GM21390 (cell line): ENCODE measurements at regions not wholly inside any gene's neighbourhood (a gene's known extent, or its start where the extent isn't known, plus 50 kb on each side); places are given as distances from the start of the nearest gene placed in this dataset.

Experiments
- ATAC-seq: cut with Tn5 transposase; IDR thresholded peaks from one replicate; pipeline ENCODE4 v1.9.1; 2021; ENCODE audit not compliant: unreplicated experiment

DNA sequence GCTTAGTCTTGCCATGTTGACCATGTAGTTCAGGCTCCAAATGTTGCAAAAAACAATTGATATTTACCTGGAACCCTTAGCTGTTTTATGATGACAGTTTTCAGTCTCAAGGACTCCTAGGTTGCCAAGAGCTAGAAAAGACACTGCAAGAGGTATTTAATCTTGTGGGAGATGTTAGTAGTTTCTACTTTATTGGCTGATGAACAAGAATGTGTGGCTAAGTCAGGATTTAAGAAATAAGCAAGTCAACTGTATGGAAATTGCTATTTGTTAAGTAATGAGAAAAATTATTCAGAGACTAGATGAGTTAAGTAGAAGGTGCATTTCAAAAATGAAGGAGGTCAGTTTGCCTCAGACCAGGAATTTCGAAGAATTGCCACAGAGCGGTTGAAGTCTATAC is 639.7 kb upstream of the USP24 start:
- ATAC-seq = no peak

DNA sequence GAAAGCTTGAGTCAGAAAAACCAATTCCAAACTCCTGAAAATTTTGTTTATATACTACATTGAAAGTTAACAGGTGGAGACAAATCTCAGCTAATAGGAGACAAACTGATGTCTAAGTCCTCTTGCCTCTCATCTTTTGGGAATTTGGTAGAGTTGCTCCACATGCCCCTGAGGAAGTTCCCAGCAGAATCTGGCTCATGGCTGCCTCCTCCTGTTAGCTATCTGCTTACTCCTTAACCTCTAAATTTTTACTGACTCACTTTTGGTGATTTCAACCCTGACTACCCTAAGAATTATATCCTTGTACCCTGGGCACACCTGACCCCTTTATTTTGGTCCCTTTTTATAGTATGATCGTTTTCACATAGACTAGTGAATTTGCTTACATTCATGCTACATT is 633.7 kb upstream of the USP24 start:
- no peak for ATAC-seq

DNA sequence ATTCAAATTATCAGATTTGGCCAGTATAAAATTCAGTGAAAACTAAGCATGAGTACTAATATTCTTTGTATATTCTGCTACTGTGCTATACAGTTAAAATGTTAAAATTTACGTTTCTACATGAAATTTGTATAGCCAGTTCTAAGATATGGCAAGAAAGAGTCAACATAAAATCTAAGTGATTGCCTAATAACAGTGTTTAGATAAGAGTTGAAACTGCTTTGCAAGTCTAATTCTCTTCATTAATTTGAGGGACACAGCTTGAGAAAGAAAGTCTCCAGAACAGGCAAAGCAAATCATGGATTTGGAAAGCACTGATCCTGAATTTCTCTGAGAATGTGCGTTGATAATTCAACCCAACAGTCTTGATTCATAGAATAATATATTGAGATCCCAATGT is 630.9 kb upstream of the USP24 start:
- no peak for ATAC-seq

DNA sequence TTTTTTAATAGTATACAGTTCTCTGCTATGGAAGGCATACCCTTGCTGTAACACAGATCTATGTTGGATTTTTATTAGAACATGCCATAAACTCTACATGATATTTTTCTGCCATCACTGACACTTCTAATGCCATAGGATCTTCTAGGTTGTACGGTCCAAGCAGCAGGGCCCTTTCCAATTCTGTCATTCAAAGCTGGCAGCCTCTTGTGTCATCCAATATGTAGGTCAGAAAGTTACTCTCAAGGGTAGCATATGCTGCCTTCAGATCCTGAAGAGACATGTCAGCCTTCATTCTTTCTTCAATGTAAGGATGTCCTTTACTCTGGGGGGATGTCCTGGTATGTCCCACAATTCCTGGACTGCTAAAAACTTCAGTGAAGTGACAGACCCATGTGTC is 629.2 kb upstream of the USP24 start:
- no peak for ATAC-seq

DNA sequence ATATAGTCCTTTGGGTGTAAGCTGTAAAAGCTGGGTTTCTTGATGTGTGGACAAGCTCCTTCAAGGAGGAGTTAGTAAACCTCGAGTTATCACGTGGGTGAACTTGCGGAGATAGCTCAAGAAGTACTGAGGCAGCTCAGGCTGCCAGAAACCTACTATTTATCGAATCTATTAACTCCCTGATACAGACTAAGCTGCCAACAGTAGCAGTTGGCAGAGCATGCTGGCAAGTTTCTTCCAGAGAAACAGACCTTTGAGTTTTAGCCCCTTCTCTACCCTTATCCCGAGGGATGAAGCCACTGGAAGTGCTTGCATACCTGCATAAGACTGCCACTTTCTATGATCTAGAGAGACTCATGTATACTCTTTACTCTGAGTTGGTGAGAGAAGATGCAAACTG is 624.5 kb upstream of the USP24 start:
- no peak for ATAC-seq

DNA sequence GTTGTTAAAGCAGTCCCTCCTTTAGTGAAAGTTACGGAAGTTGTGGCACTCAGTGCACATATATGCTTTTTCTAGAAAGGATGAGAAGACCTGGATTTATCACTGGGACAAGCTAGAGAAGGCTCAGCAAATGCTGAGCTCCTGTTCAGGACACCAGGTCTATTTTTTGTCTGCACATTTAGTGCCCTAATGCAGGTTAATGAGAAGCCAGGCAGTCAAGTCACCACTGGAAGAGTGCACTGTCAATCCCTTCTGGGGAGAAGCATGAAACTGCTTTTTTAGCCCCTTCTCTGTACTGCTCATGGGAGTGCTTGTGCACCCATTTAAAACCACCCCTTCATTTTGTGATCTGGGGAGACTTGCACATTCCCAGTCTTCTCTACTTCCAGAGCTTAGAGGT is 624.1 kb upstream of the USP24 start:
- no peak for ATAC-seq

DNA sequence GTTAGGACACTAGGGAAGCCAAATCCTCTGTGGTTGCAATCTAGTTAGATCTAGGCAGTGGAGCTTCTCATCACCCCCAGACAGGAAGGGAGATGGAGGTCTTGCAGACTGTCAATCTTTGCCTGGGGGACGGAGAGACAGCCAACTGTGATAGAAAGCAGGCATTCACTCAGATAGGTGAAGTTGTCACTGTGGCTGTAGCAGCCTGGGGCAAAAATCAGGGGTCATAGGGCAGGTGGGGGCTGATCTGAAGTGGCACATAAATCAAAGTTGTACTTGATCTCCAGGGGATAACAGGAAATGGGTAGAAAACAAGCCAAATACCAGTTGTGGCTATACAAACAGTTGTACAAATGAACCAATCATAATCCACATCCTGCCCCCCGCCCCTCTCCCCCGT is 620.9 kb upstream of the USP24 start:
- no peak for ATAC-seq

DNA sequence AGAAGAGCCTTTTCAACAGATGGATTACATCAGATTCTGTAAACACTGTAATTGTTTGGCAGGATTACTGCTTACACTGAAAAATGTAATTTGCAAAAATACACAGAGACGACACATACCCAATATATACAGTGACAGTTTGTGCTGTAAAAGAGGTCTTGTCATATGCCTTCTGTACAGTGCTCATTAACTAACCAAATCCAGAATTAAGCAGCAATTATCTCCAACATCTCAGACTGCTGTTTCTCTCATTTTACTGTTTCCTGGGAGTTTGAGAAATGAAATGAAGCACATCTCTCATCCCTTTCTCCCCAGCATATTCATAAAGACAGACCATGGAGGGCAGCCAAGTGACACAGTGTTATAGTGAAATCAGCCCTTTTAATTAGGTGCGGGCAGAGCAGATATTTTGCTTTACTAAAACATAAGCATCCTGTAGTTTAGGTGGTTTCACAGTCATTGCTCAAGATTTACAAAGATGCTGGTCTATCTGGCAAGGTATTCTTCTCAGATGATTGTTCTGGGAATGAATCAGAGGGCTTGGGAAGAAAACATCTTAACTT is 618.4 kb upstream of the USP24 start:
- no peak for ATAC-seq

DNA sequence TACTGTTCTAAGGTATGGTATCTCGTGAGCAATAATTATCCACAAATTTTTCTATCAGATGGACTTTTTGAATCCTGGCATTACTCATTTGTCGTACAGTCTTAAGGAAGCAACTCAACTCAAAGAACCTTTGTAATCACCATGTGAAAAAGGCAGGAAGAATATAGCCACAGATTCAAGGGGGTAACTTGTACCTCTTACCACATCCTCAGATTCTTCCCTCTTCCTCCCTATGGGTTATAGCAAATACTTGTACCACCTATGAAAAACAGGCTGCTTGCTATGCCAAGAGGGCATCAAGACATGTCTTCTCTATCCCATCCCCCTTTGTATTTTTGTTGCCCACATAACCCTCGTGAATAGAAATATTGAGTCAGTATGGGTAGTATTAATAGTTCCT is 616.6 kb upstream of the USP24 start:
- ATAC-seq = no peak

DNA sequence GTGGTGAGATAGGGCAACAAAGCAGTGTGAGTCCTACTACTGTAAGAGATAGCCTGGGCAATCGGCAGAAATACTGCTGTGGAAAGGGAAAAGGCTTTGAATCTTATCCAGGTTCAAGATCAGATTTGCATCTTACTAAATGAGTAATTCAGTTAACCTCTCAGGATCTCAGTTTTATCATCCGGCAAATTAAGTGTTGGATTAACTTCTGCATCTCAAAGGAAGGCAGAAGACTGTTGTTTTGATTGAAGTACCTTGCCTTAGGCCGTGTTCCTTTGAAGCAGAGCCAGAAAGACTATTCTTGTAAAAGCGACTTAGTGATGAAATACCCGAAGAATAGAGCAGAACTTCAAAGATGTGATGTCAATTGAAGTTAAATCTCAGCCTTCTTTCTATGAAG is 612.9 kb upstream of the USP24 start:
- ATAC-seq = no peak

DNA sequence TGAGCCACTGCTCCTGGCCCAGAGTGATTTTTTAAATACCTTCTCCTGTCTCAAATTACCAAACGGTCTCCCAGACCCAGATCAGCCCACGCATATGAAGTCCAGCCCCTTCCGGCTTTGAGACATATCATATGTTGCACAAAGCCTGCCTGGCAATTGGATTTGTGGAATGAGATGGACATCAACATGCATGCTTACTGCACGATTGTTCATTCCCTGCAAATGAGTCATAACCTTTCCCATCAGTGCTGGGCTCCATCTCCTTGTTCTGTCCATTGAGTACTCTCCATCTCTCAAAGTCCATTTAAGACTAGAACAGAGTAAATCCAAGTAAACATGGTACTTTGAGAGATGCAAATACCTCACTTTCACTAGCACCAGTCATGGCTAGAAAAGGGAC is 612.2 kb upstream of the USP24 start:
- ATAC-seq = no peak

DNA sequence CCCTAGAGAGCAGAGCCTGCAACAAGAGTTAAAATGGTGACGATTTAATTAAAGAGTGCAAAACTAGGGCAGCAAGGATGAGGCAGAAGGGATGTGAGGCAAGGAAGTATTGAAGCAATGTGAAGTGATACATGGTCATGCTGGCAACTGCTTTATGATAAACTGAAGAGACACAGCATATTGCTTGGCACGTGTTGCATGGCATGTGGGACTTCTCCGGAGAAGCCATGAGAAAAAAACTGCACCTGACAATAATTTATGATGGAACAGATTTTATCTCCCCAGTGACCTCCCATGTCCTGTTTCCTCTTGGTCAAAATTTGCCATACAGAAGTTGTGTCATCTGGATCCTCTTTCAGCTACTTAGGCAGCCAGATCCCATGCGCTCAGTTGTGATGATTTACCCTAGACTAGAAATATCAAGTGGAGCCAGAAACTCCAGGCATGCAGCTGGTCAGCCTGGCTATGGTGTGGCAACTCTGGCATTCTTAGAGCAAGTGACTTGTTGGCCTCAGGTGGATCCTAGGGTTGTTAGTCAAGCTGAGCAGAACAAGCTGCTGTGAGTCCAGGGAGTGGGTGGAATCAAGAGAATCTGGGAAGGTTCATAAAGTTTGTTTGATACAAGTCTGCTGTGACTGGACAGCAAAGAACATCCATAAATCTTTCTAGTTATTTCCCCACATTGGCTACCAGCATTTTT is 611.4 kb upstream of the USP24 start:
- no peak for ATAC-seq

DNA sequence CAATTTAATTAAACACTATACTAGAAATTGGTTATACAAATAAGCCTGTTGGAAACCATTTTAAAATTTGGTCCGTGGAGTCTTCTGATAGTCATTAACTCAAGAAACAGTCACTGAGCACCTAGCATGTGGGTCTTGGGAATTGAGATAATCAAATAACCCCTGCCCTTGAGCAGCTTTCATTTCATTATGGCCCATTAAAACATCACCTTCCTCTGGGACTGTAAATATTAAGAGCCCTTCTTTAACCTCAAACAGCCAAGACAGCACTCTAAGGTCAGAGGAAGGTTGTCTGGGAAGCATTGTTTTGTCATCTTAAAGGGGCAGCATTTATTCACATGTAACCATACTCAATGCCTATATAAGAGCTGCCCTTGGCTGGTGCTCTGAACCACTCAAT is 610.3 kb upstream of the USP24 start:
- no peak for ATAC-seq

DNA sequence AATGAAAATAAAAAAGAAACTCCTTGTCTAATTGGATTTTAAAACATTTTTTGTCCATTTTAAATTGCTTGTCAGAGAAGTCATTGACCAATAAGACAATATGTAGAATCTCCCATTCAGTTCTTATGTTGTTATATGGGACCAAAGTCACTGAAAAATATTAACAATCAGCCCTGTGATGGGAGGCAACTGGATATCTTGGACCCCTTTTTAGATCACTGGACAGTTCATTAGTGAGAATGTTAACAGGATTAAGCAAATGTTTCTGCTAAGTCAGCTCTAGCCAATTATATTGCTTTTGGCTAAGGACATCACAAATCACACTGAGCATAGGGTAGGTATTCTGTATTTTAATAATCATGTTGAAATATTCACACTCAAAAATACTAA is 609.1 kb upstream of the USP24 start:
- no peak for ATAC-seq

DNA sequence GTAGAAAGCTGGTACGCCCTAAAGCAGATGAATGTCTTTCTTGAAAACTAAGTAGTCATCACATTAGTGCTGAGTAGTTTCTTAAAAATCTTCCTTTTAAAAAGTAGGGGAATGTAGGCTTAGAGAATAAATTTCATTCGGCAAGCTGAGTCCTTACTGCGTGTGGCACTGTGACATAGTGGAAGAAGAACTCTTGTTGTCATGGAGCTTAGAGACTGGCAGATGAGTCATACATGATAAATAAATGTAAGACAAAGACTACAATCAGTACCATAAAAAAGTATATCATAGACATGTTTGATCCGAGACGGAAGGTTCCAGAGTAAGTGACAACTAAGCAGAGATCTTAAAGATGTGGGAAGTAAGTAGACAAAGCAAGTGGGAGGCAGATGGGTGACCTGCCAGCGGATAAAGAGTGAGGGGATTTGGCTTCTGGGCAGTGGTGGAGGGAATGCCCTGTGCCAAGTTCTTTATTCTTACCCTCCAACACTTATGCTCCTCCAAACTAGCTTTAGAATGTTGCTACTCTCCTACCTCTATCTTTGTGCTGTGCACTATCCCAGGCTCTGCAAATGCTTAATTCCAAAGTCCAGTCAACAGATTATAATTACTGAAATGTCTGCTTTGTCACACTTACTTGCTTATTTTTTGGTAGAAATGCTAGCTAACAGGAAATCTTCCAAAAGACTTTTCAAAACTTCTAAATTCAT is 608.5 kb upstream of the USP24 start:
- no peak for ATAC-seq

DNA sequence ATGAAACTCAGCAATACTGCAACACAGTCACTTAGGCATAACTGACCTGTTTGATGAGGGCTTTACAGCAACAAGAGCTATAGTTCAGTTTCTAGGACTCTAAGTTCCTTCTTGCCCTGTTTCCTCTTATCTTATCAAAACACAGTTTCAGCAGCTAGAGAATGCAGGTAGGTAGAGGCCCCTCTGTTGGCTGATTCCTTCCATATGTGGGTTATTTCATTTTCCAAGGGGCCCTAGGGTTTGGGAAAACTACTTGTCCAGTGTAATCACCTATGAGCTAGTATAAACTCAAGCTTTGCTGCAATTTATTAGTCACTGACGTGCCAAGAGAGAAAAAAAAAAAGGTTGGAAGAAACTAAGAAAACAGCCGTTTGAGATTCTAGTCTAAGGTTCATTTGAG is 607.7 kb upstream of the USP24 start:
- no peak for ATAC-seq

DNA sequence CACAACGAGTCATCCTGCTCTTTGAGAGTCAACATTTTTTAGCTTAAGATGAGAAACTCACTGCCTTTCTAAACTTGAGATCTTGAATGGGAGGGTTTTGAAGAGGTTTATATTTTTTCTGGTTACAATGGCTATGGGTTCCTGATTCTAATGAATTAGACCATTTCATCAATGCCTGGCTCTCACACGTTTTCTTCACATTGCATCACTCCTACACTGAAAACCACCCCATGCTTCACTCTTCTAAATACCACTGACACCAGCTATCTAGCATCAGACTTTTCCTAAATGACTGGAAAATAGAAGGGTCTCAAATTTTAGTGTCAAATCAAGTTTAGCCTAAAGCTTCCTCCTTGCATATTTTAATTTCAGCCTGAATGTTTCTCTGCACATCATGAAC is 606.1 kb upstream of the USP24 start:
- no peak for ATAC-seq

DNA sequence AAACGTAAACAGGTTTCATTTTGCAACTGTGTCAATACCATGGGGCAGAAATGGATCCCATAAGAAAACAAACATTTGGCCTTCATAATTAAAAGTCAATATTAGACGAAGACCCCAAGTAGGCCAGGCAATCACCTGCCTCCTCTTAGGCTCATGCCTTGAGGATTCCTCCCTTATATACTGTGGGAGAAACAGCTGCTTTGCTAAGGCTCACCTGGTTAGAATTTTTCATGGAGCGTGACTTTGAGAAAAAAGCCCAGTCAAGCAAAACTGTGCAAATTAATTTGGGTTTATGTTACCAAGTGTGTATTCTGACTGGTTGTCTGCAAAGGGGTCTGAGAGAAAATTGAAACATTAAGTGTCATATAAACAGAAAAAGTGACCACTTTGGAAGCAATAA is 605.3 kb upstream of the USP24 start:
- ATAC-seq = no peak

DNA sequence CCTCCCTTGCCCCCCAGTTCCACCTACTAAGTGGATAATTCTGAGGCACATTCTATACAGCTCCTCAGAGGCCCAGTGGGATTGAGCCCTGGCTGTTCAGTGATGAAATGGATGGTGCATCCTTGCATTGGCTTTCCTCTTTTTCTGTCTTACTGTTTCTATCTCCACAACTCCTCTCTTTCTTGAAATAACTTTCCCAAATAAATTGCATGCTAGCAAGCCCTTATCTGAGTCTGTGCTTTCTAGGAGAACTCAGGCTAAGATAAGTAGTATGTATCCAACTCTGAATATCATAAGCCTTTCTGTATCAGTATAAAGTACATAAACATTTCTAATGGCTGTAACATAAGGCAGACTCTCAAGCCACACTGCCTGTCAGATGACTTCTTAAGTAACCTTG is 603.8 kb upstream of the USP24 start:
- ATAC-seq = no peak

DNA sequence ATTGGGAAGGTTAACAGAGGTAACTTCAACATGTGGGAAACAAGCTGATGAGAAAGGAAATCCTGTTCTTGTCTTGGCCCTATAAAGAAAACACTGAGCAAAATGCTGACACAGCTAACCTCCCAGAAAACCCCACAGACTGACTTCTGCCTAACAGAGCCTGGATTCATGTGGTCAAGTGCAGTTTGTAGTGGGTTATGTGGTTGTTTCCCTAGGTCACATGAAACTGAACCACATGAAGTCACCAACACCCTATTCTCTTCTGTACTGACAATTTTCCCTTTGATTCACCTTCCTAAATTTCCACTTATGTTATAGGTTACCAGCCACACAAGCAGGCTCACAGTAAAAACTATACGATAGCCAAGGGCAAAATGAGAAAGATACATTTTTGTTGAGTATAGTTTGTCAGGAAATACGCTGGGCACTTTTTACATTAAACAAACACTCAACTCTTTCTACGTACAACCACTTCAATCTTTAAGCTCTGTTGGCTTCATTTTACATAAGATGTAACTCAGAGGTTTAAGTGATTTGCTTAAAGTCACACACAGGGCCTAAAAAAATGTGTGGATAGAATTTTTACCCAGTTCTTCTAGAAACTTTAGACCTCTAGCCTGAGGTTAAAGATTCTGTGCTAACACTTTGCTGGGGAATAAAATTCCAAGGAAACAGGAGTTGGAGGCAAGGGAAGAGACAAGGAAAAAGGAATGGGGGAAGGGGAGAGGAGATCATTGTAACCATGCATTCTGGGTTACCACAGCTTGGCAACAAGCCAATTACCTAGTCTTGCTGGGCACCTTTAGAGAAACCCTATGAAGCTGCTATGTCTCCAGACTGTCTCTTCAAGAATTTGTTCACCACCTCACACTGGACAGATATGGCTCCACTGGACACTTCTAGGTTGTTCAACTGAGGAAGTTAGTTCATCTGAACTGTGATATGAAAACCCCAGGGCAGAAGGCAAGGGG is 601.6 kb upstream of the USP24 start:
- ATAC-seq = no peak

DNA sequence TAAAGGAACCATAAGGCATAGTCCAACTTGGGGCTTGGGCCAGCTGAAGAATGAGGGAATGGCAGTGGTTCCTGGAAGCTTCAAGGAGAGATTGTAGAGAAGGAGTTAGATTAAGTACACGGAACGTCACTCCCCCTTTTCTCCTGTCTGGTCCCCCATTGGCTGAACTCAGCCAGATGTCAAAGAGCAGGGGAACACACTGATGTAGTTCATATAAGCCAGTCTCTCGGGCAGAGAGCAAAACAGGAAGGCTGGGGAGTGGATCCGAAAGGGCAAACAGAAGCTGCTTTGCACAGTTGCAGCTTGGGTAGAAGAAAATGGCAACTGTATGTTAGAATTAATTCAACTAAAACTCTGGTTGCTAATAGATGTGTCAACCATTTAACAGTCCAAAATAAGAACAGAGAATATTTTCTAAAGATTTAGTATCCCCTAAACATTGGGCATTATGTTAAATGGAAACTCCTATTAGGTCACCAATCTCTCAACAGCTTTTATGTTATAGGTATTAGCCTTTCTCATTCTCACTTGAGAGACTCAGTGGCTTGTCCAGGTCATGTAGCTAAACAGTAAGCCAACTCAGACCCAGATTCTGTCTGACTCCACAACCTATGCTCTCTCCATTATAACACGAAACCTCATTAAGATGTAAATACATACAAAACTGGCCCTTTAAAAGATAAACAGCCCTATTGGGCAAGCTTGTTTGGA is 600.7 kb upstream of the USP24 start:
- ATAC-seq = no peak
